Liver (tissue), 8 donors: ENCODE measurements at regions not wholly inside any gene's neighbourhood (a gene's known extent, or its start where the extent isn't known, plus 50 kb on each side); places are given as distances from the start of the nearest gene placed in this dataset.

Experiments
- DNase-seq: peaks from one replicate; pipeline ENCODE4 v3.0.0-alpha.2; 2017; ENCODE audit warnings: low spot score
- H3K27ac ChIP-seq, 2 donors: one replicate each; pipeline ENCODE4 v1.7.0; 2013; ENCODE audit warnings: inconsistent platforms in 2 of 2, low read length in 2 of 2, control low read depth in 1 of 2, low read depth in 1 of 2, mild to moderate bottlenecking in 1 of 2
- H3K27me3 ChIP-seq, 4 donors: one replicate each; pipeline versions ENCODE4 v1.6.1 to v1.7.0; 2013; ENCODE audit warnings: low read length in 3 of 4, inconsistent platforms in 1 of 4, mild to moderate bottlenecking in 1 of 4, moderate library complexity in 1 of 4; ENCODE audit not compliant: control insufficient read depth in 4 of 4, insufficient read depth in 4 of 4
- H3K36me3 ChIP-seq, 4 donors: one replicate each; pipeline versions ENCODE4 v1.6.1 to v1.7.0; 2013; ENCODE audit warnings: low read length in 3 of 4, mild to moderate bottlenecking in 3 of 4, low read depth in 1 of 4, moderate library complexity in 1 of 4; ENCODE audit not compliant: control insufficient read depth in 4 of 4, insufficient read depth in 3 of 4
- H3K4me1 ChIP-seq, 4 donors: one replicate each; pipeline versions ENCODE4 v1.6.1 to v1.7.0; 2013; ENCODE audit warnings: low read length in 3 of 4, mild to moderate bottlenecking in 3 of 4, moderate library complexity in 1 of 4; ENCODE audit not compliant: control insufficient read depth in 4 of 4, insufficient read depth in 4 of 4
- H3K4me3 ChIP-seq, 3 donors: one replicate each; pipeline versions ENCODE4 v1.6.1 to v1.7.0; 2013; ENCODE audit warnings: low read length in 3 of 3, control low read depth in 1 of 3, low read depth in 1 of 3, mild to moderate bottlenecking in 1 of 3
- H3K9ac ChIP-seq, 2 donors: one replicate each; pipeline ENCODE4 v1.7.0; 2013; ENCODE audit warnings: low read length in 2 of 2, mild to moderate bottlenecking in 2 of 2, moderate library complexity in 2 of 2, control low read depth in 1 of 2, low read depth in 1 of 2
- H3K9me3 ChIP-seq, 4 donors: one replicate each; pipeline versions ENCODE4 v1.6.1 to v1.7.0; 2013; ENCODE audit warnings: low read length in 3 of 4; ENCODE audit not compliant: control insufficient read depth in 4 of 4
- CTCF ChIP-seq: fragments of 150-350 bp; IDR thresholded peaks from 2 replicates; pipeline ENCODE4 v1.5.1; 2017; ENCODE audit warnings: improper control_type of control experiment, low read depth, low read length; ENCODE audit not compliant: missing input control
- EGR1 ChIP-seq, 2 donors: IDR thresholded peaks; 2 replicates each; pipeline ENCODE4 v1.6.1; 2016 to 2018; ENCODE audit warnings: antibody characterized with exemption in 2 of 2, low read depth in 2 of 2
- FOXA1 ChIP-seq: IDR thresholded peaks from 2 replicates; pipeline ENCODE4 v1.6.1; 2016; ENCODE audit warnings: antibody characterized with exemption
- FOXA2 ChIP-seq: IDR thresholded peaks from 2 replicates; pipeline ENCODE4 v1.6.1; 2016; ENCODE audit warnings: antibody characterized with exemption
- GABPA ChIP-seq, 2 donors: IDR thresholded peaks in 1 of 2; conservative IDR thresholded peaks in 1 of 2; 2 replicates each; pipeline ENCODE4 v1.6.1; 2016; ENCODE audit warnings: antibody characterized with exemption in 2 of 2, mild to moderate bottlenecking in 1 of 2, moderate library complexity in 1 of 2
- HNF4A ChIP-seq, 2 donors: conservative IDR thresholded peaks; 2 replicates each; pipeline ENCODE4 v1.6.1; 2016; ENCODE audit warnings: antibody characterized with exemption in 2 of 2, mild to moderate bottlenecking in 2 of 2
- HNF4G ChIP-seq: IDR thresholded peaks from 2 replicates; pipeline ENCODE4 v1.6.1; 2016; ENCODE audit warnings: antibody characterized with exemption
- JUND ChIP-seq, 2 donors: IDR thresholded peaks; 2 replicates each; pipeline ENCODE4 v1.6.1; 2016; ENCODE audit warnings: antibody characterized with exemption in 2 of 2
- MAX ChIP-seq: IDR thresholded peaks from 2 replicates; pipeline ENCODE4 v1.6.1; 2016; ENCODE audit warnings: antibody characterized with exemption
- NR2F2 ChIP-seq: IDR thresholded peaks from 2 replicates; pipeline ENCODE4 v1.6.1; 2016; ENCODE audit warnings: antibody characterized with exemption
- RAD21 ChIP-seq, 2 donors: IDR thresholded peaks; 2 replicates each; pipeline ENCODE4 v1.6.1; 2016; ENCODE audit warnings: antibody characterized with exemption in 2 of 2, mild to moderate bottlenecking in 2 of 2
- REST ChIP-seq: IDR thresholded peaks from 2 replicates; pipeline ENCODE4 v1.6.1; 2016; ENCODE audit warnings: antibody characterized with exemption, mild to moderate bottlenecking
- RXRA ChIP-seq, 2 donors: IDR thresholded peaks; 2 replicates each; pipeline ENCODE4 v1.6.1; 2017 to 2018; ENCODE audit warnings: antibody characterized with exemption in 2 of 2, mild to moderate bottlenecking in 1 of 2
- SP1 ChIP-seq: IDR thresholded peaks from 2 replicates; pipeline ENCODE4 v1.6.1; 2018; ENCODE audit warnings: antibody characterized with exemption, mild to moderate bottlenecking
- TAF1 ChIP-seq: conservative IDR thresholded peaks from 2 replicates; pipeline ENCODE4 v1.6.1; 2016; ENCODE audit warnings: antibody characterized with exemption, mild to moderate bottlenecking
- YY1 ChIP-seq: IDR thresholded peaks from 2 replicates; pipeline ENCODE4 v1.6.1; 2016; ENCODE audit warnings: antibody characterized with exemption, mild to moderate bottlenecking
- WGBS: extraction: QIAGEN DNeasy Blood & Tissue Kit; methylation state at CpG from one replicate; pipeline ENCODE4 v1.1.7; 2013; 5-methylcytosine and 5-hydroxymethylcytosine counted together
- TF ChIP-seq, protein P1 (sequence below): IDR thresholded peaks from 2 replicates; pipeline ENCODE4 v1.6.1; 2016; ENCODE audit warnings: antibody characterized with exemption
- donor health status: healthy.
- donor health status: healthy.
- donor health status: healthy.
- donor health status: healthy.
- donor health status: healthy.

DNA sequence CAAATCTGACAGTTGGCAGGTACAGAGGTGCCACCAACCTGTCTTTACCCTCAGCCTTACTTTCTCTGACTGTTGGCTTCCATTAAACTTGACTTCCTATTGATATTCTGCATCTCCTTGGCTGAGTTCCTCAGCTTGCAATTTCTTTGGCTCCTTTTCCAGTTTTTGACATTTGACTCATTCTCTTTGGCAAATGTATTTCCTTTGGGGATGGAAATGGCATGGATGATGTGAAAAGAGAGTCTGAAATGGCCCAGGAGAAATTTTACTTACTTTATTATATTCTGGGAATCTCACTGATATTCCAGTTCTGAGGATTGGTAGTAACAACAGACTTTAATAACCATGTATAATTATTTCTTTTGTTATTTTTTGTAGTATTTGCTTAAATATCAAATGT is 255.2 kb downstream of the CD109 start (continued):
- TF ChIP-seq CTCF (no peak), HNF4A (conservative IDR thresholded peaks at IDR 0.05) (no peak), FOXA1 (no peak), YY1 (no peak), SP1 (no peak), NR2F2 (no peak), RAD21 (IDR thresholded peaks at IDR 0.05) (no peak), EGR1 (IDR thresholded peaks at IDR 0.05; ENCODE audit: low read depth in 2 of 2) (no peak)

GRCh38 chr6:73943930-73944652 is 248.1 kb downstream of the CD109 start:
- Histone ChIP-seq H3K9me3 (peaks cover 0 to 1% (median 0%) of the 10 kb centered on the region in 4 donors), H3K4me1 (no peaks in the 10 kb centered on the region), H3K4me3 (no peak overlapping the region), H3K27me3 (peaks cover 0 to 10% (median 0%) of the 10 kb centered on the region in 4 donors), H3K27ac (no peak overlapping the region), H3K36me3 (no peaks in the 10 kb centered on the region), H3K9ac (no peak overlapping the region)
- 49% methylated on average over 1 of the region's 1 CpG for WGBS
- DNase-seq = no peak
- TF ChIP-seq SP1 = no peak
- TF ChIP-seq HNF4A (conservative IDR thresholded peaks at IDR 0.05) = no peak
- no peak for TF ChIP-seq MAX
- no peak for TF ChIP-seq HNF4G
- TF ChIP-seq RXRA (IDR thresholded peaks at IDR 0.05) = no peak
- TF ChIP-seq EGR1 (IDR thresholded peaks at IDR 0.05; ENCODE audit: low read depth in 2 of 2) = no peak
- no peak for TF ChIP-seq FOXA2
- no peak for TF ChIP-seq JUND (IDR thresholded peaks at IDR 0.05)
- TF ChIP-seq NR2F2 = no peak
- no peak for TF ChIP-seq YY1
- no peak for TF ChIP-seq TAF1
- TF ChIP-seq RAD21 (IDR thresholded peaks at IDR 0.05) = no peak
- TF ChIP-seq, protein P1, sequence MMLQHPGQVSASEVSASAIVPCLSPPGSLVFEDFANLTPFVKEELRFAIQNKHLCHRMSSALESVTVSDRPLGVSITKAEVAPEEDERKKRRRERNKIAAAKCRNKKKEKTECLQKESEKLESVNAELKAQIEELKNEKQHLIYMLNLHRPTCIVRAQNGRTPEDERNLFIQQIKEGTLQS = no peak
- TF ChIP-seq REST = no peak
- TF ChIP-seq CTCF = no peak
- no peak for TF ChIP-seq GABPA (IDR thresholded peaks at IDR 0.05 in 1 of 2, conservative IDR thresholded peaks at IDR 0.05 in 1 of 2)
